ENCODE measurements at regions not wholly inside any gene's neighbourhood (a gene's known extent, or its start where the extent isn't known, plus 50 kb on each side); places are given as distances from the start of the nearest gene placed in this dataset.
"Not testable (repeated sequence)": the region's sequence is repeated elsewhere in the genome, so short reads cannot be mapped to it uniquely, and the experiment has no call there.

GRCh38 chr20:40073535-40074111, 615.4 kb downstream of the MAFB start:
- no peak for DNase-seq (ENCODE audit: low read depth in 2 of 2)

- DNase-seq (ENCODE audit: low read depth in 2 of 2) = no peak
These were observed 616.1 kb downstream of the MAFB start for GRCh38 chr20:40072907-40073306.

GRCh38 chr20:40056171-40056570, 632.9 kb downstream of the MAFB start:
- no peak for DNase-seq (ENCODE audit: low read depth in 2 of 2)

GRCh38 chr20:40055711-40056110, 633.3 kb downstream of the MAFB start:
- DNase-seq (ENCODE audit: low read depth in 2 of 2) = no peak

GRCh38 chr20:40054311-40054710, 634.7 kb downstream of the MAFB start:
- DNase-seq (ENCODE audit: low read depth in 2 of 2) = no peak

- DNase-seq (ENCODE audit: low read depth in 2 of 2) = no peak
These were observed 638.4 kb downstream of the MAFB start for GRCh38 chr20:40050596-40050995.

- no peak for DNase-seq (ENCODE audit: low read depth in 2 of 2)
These were observed 639.2 kb downstream of the MAFB start for GRCh38 chr20:40049854-40050253.

GRCh38 chr20:40046703-40047102, 642.3 kb downstream of the MAFB start:
- no peak for DNase-seq (ENCODE audit: low read depth in 2 of 2)

GRCh38 chr20:40037511-40037910, 651.5 kb downstream of the MAFB start:
- no peak for DNase-seq (ENCODE audit: low read depth in 2 of 2)

GRCh38 chr20:40029589-40029988, 659.4 kb downstream of the MAFB start:
- DNase-seq (ENCODE audit: low read depth in 2 of 2) = no peak

- DNase-seq (ENCODE audit: low read depth in 2 of 2) = no peak
These were observed 669.5 kb downstream of the MAFB start for GRCh38 chr20:40019510-40019909.

GRCh38 chr20:40017765-40018164, 671.3 kb downstream of the MAFB start:
- DNase-seq (ENCODE audit: low read depth in 2 of 2) = no peak

- DNase-seq (ENCODE audit: low read depth in 2 of 2) = no peak
These were observed 672.1 kb downstream of the MAFB start for GRCh38 chr20:40016890-40017289.

- DNase-seq (ENCODE audit: low read depth in 2 of 2) = no peak
These were observed 672.6 kb downstream of the MAFB start for GRCh38 chr20:40016392-40016791.

GRCh38 chr20:40012026-40012425, 677.0 kb downstream of the MAFB start:
- not testable (repeated sequence) for DNase-seq (ENCODE audit: low read depth in 2 of 2)

GRCh38 chr20:40010483-40010882, 678.6 kb downstream of the MAFB start:
- DNase-seq (ENCODE audit: low read depth in 2 of 2) = no peak

- DNase-seq (ENCODE audit: low read depth in 2 of 2) = no peak
These were observed 679.5 kb downstream of the MAFB start for GRCh38 chr20:40009542-40009941.

GRCh38 chr20:40008177-40008576, 680.9 kb downstream of the MAFB start:
- no peak for DNase-seq (ENCODE audit: low read depth in 2 of 2)

- no peak for DNase-seq (ENCODE audit: low read depth in 2 of 2)
These were observed 682.7 kb downstream of the MAFB start for GRCh38 chr20:40006168-40006860.

GRCh38 chr20:40004092-40004491, 684.9 kb downstream of the MAFB start:
- not testable (repeated sequence) for DNase-seq (ENCODE audit: low read depth in 2 of 2)

GRCh38 chr20:39993742-39994141, 695.3 kb downstream of the MAFB start:
- DNase-seq (ENCODE audit: low read depth in 2 of 2) = no peak

- DNase-seq (ENCODE audit: low read depth in 2 of 2) = no peak
These were observed 698.3 kb downstream of the MAFB start for GRCh38 chr20:39990692-39991091.

GRCh38 chr20:39988991-39989390, 700.0 kb downstream of the MAFB start:
- no peak for DNase-seq (ENCODE audit: low read depth in 2 of 2)

All from stimulated activated CD8-positive, alpha-beta memory T cell treated with anti-CD3 and anti-CD28 coated beads, Interleukin-2, amount 100 ng/mL, for 48 hours (primary cell).